Esophagus squamous epithelium (tissue), 4 donors: ENCODE measurements at regions not wholly inside any gene's neighbourhood (a gene's known extent, or its start where the extent isn't known, plus 50 kb on each side); places are given as distances from the start of the nearest gene placed in this dataset.

Source experiments
- CTCF ChIP-seq, 6 experiments: fragments of 450-650 bp in 4 of 6; fragments of 200-600 bp in 2 of 6; sonication (generic) in 2 of 6; IDR thresholded peaks; one replicate each; pipeline ENCODE4 v1.5.1; 2016 to 2019; ENCODE audit warnings: antibody characterized with exemption in 6 of 6, mild to moderate bottlenecking in 4 of 6, moderate library complexity in 4 of 6
- POLR2A ChIP-seq, 4 donors: fragments of 450-650 bp; IDR thresholded peaks; one replicate each; pipeline ENCODE4 v1.6.1; 2017; ENCODE audit warnings: antibody characterized with exemption in 4 of 4, mild to moderate bottlenecking in 4 of 4, moderate library complexity in 3 of 4

DNA sequence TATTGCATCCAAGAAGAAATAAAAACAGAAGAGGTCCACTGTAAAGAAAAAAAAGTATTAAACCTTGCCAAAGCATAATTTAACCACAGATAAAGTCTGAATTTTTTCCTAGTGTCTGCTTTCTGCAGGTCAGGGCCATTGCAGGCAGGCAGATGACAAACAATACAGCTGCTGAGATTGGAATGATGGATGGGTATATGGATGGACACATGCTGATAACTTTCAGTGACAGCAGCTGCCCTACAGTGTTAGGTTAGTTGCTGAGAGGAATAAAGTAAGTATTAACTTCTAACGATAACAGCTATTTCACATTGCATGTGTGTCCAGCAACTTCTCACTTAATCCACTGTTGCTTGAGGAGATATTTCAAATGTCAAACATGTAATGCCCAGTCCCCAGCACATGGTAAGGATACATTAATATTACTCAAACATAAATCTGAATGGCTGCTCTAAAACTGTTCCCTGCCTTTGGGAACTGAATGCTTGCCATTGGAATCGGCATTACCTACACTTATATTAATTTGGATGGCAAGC, 515.3 kb downstream of the RMST start:
- TF ChIP-seq POLR2A (IDR thresholded peaks at IDR 0.05) (no peak), CTCF (IDR thresholded peaks at IDR 0.05) (no peak)
